Loucy (cell line): ENCODE measurements at regions not wholly inside any gene's neighbourhood (a gene's known extent, or its start where the extent isn't known, plus 50 kb on each side); places are given as distances from the start of the nearest gene placed in this dataset.

ENCODE experiments used
- H2AFZ ChIP-seq: fragments of 200-600 bp; sonication (generic); 2 replicates; pipeline ENCODE4 v1.6.0; 2016; ENCODE audit warnings: antibody characterized with exemption, mild to moderate bottlenecking, low read length, moderate library complexity
- H3F3A ChIP-seq: fragments of 200-600 bp; 2 replicates; pipeline ENCODE4 v1.6.0; 2016; ENCODE audit warnings: antibody characterized with exemption, low read depth, mild to moderate bottlenecking
- H3K27me3 ChIP-seq: fragments of 200-600 bp; sonication (generic); 2 replicates; pipeline ENCODE4 v1.6.1; 2014; ENCODE audit warnings: low read length, mild to moderate bottlenecking; ENCODE audit not compliant: insufficient read depth, poor library complexity, severe bottlenecking
- H3K36me3 ChIP-seq: fragments of 200-600 bp; sonication (generic); 2 replicates; pipeline ENCODE4 v1.6.1; 2016; ENCODE audit warnings: low read length; ENCODE audit not compliant: insufficient read depth
- H3K4me1 ChIP-seq: fragments of 200-600 bp; sonication (generic); 2 replicates; pipeline ENCODE4 v1.5.1; 2014; ENCODE audit warnings: low read length, mild to moderate bottlenecking; ENCODE audit not compliant: insufficient read depth, poor library complexity, severe bottlenecking
- H3K4me2 ChIP-seq: fragments of 200-600 bp; sonication (generic); 2 replicates; pipeline ENCODE4 v1.6.0; 2014; ENCODE audit warnings: antibody characterized with exemption, low read length, low read depth, mild to moderate bottlenecking; ENCODE audit not compliant: poor library complexity, severe bottlenecking
- H3K4me3 ChIP-seq: fragments of 200-600 bp; sonication (generic); 2 replicates; pipeline ENCODE4 v1.5.1; 2014; ENCODE audit warnings: low read length, mild to moderate bottlenecking, mixed read lengths; ENCODE audit not compliant: poor library complexity, severe bottlenecking
- H3K79me2 ChIP-seq: fragments of 200-600 bp; sonication (generic); 2 replicates; pipeline ENCODE4 v1.6.1; 2014; ENCODE audit warnings: low read length; ENCODE audit not compliant: insufficient read depth
- H3K9ac ChIP-seq: fragments of 200-600 bp; sonication (generic); 2 replicates; pipeline ENCODE4 v1.6.0; 2014; ENCODE audit warnings: mild to moderate bottlenecking, low read depth, low read length, moderate library complexity; ENCODE audit not compliant: poor library complexity, severe bottlenecking
- H3K9me2 ChIP-seq: fragments of 200-600 bp; sonication (generic); replicated peaks from 2 replicates; pipeline ENCODE4 v1.6.1; 2016; ENCODE audit warnings: low read depth, low read length, mixed read lengths
- H3K9me3 ChIP-seq: fragments of 200-600 bp; sonication (generic); 2 replicates; pipeline ENCODE4 v1.6.1; 2014; ENCODE audit warnings: mild to moderate bottlenecking, antibody characterized with exemption, low read length, low read depth; ENCODE audit not compliant: insufficient read depth
- H4K20me1 ChIP-seq: fragments of 200-600 bp; sonication (generic); 2 replicates; pipeline ENCODE4 v1.6.0; 2014; ENCODE audit warnings: antibody characterized with exemption, low read length, mild to moderate bottlenecking; ENCODE audit not compliant: insufficient read depth, poor library complexity, severe bottlenecking
- EZH2phosphoT487 ChIP-seq: fragments of 200-600 bp; IDR thresholded peaks from 2 replicates; pipeline ENCODE4 v1.6.1; 2018; ENCODE audit warnings: antibody characterized with exemption, mild to moderate bottlenecking, moderate library complexity, borderline replicate concordance
- TF ChIP-seq, protein P1 (sequence below): fragments of 200-600 bp; sonication (generic); conservative IDR thresholded peaks from 2 replicates; pipeline ENCODE4 v1.5.1; 2014; ENCODE audit warnings: mild to moderate bottlenecking, antibody characterized with exemption, low read length

DNA sequence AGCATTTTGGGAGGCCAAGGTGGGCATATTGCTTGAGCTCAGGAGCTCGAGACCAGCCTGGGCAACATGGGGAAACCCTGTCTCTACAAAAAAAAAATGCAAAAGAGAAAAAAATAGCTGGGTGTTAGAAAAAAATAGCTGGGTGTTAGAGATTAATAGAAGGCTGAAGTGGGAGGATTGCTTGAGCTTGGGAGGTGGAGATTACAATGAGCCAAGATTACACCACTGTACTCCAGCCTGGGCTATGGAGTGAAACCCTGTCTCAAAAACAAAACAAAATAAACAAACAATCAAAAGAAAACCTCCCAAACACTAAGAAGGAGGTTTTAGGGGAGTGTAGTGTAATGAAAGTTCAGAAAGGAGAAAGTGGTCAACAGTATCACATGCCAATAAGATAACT, 202.1 kb downstream of the FLRT2 start:
- H3F3A ChIP-seq: no peaks in the 10 kb centered on the region
- H3K9me2 ChIP-seq: no peaks in the 10 kb centered on the region
- no peak for TF ChIP-seq EZH2phosphoT487
- TF ChIP-seq, protein P1, sequence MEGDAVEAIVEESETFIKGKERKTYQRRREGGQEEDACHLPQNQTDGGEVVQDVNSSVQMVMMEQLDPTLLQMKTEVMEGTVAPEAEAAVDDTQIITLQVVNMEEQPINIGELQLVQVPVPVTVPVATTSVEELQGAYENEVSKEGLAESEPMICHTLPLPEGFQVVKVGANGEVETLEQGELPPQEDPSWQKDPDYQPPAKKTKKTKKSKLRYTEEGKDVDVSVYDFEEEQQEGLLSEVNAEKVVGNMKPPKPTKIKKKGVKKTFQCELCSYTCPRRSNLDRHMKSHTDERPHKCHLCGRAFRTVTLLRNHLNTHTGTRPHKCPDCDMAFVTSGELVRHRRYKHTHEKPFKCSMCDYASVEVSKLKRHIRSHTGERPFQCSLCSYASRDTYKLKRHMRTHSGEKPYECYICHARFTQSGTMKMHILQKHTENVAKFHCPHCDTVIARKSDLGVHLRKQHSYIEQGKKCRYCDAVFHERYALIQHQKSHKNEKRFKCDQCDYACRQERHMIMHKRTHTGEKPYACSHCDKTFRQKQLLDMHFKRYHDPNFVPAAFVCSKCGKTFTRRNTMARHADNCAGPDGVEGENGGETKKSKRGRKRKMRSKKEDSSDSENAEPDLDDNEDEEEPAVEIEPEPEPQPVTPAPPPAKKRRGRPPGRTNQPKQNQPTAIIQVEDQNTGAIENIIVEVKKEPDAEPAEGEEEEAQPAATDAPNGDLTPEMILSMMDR: no peak
- H3K4me2 ChIP-seq: no peak overlapping the region
- no peaks in the 10 kb centered on the region for H3K9me3 ChIP-seq
- no peak overlapping the region for H2AFZ ChIP-seq
- no peaks in the 10 kb centered on the region for H4K20me1 ChIP-seq
- H3K9ac ChIP-seq: no peak overlapping the region
- H3K79me2 ChIP-seq: no peaks in the 10 kb centered on the region
- H3K4me3 ChIP-seq: no peak overlapping the region
- H3K4me1 ChIP-seq: no peaks in the 10 kb centered on the region
- H3K36me3 ChIP-seq: no peaks in the 10 kb centered on the region
- H3K27me3 ChIP-seq: no peaks in the 10 kb centered on the region

DNA sequence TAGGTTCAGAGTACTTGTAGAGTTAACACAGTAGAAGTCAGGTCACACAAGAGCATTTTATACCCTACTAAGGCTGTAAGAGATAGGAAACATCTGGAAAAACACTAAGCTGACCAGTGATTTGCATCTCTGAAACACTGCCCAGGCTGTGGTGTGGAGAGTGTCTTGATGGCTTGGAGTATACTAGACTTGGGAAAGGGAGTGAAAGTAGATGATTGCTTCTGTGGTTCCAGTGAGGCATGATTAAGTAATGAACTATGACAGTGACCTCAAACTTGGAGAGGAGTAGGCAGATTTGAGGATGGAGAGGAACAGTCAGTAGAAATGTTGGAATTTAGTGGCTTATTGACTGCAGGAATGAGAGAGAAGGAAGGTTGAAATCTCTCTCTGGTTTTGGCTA, 201.2 kb downstream of the FLRT2 start:
- Histone ChIP-seq H3K4me2 (no peak overlapping the region), H3K27me3 (no peaks in the 10 kb centered on the region), H3K36me3 (no peaks in the 10 kb centered on the region), H3K4me1 (no peaks in the 10 kb centered on the region), H3F3A (no peaks in the 10 kb centered on the region), H4K20me1 (no peaks in the 10 kb centered on the region), H3K9me3 (no peaks in the 10 kb centered on the region), H3K9me2 (no peaks in the 10 kb centered on the region), H3K4me3 (no peak overlapping the region), H2AFZ (no peak overlapping the region), H3K79me2 (no peaks in the 10 kb centered on the region), H3K9ac (no peak overlapping the region)
- TF ChIP-seq EZH2phosphoT487: no peak
- TF ChIP-seq, protein P1: no peak

DNA sequence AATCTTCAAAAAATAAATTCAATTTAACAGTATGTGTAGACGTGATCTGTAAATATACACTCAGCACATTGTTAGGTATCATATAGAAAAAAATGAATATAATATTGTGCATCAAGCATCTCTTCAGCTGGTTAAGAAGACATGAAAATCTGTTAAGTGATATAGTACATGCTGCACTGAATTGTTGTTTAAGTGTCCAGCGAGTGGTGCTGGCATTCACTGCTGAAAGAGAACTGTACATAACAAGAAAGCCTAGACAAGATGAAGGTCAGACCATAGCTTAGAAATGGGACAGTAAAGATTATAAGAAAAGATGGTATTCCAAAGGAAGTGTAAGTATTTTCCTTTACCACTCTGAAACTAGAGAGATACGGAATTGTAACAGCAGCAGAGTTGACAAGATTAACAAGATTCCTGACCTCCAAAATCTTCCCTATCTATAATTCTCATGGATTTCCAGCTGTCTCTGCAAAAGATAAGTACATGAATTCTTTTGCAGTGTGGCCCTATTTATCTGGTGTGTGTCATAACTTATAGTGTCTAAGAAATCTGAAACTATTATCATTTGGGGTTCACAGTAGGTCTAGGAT, 198.6 kb downstream of the FLRT2 start:
- Histone ChIP-seq H3K4me3 (no peak overlapping the region), H3K27me3 (no peaks in the 10 kb centered on the region), H3K79me2 (no peaks in the 10 kb centered on the region), H3K4me2 (no peak overlapping the region), H2AFZ (no peak overlapping the region), H3K4me1 (no peaks in the 10 kb centered on the region), H3K9ac (no peak overlapping the region), H3F3A (no peaks in the 10 kb centered on the region), H3K9me3 (no peaks in the 10 kb centered on the region), H3K9me2 (no peaks in the 10 kb centered on the region), H3K36me3 (no peaks in the 10 kb centered on the region), H4K20me1 (no peaks in the 10 kb centered on the region)
- TF ChIP-seq EZH2phosphoT487: no peak
- TF ChIP-seq, protein P1: no peak
